HG03432 (cell line): ENCODE measurements at regions not wholly inside any gene's neighbourhood (a gene's known extent, or its start where the extent isn't known, plus 50 kb on each side); places are given as distances from the start of the nearest gene placed in this dataset.

ENCODE experiments used
- ATAC-seq: cut with Tn5 transposase; IDR thresholded peaks from one replicate; pipeline ENCODE4 v1.9.1; 2021; ENCODE audit warnings: mild to moderate bottlenecking, moderate library complexity; ENCODE audit not compliant: unreplicated experiment

- ATAC-seq = no peak
These were observed 168.5 kb upstream of the GAS1 start for GRCh38 chr9:87115785-87116184.

- no peak for ATAC-seq
These were observed 169.2 kb upstream of the GAS1 start for GRCh38 chr9:87116492-87116891.

DNA sequence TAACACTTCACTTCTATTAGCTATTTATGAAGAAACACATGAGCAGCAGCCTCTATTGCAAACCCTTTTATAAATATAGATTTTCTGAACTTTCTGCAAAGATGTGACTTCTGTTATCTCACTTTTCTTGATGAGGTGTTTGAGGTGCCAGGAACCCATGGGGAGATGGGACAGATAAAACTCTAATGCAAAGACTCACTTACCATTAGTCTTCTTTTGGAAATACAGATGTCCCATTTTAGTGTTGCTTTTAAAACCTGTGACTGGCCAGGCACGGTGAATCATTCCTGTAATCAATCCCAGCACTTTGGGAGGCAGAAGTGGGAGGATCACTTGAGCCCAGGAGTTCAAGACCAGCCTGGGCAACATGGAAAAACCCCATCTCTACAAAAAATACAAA is 171.3 kb upstream of the GAS1 start:
- no peak for ATAC-seq

DNA sequence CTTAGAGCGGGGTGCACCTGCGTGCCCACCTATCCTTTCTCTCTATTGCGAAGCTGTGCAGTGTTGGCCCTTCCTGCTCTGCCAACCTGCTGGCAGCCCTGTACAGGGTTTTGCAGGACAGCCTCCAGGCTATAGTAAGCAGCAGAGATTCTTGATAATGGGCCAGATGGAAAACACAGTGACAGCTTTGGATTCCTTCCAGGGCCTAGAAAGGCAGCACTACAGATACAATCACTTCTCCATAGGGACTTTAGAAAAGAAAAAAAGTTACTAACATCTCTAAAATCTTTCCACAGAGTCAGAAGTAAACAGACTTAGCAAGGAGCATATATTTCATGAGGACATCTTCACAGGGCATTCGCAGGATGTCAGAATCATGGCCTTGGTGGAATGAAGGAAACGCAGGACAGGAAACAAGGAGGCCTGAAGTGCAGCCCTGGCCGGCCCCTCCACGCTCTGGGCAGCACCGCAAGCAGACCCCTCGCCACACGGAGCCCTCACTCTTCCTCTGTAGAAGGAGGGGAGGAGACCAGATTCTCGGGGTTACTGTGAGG is 172.1 kb upstream of the GAS1 start:
- ATAC-seq = no peak

DNA sequence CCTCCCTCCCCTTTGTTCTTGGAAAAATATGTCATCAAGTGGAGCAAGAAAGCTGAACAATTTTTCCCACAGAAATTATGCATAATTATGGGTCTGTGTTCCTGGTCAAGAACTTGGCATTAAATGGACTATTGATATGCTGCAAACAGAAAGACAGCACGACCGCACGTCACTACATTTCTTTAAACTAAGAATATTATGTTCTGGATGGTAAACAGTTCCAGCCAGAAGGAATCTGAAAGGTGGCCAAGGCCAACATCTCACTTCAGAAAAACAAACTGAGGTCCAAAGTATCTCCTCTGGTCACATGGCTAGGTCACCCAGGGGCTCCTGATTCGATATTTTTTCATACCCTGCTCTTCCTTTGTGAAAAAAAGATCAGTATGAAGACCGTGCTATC is 173.3 kb upstream of the GAS1 start:
- no peak for ATAC-seq

DNA sequence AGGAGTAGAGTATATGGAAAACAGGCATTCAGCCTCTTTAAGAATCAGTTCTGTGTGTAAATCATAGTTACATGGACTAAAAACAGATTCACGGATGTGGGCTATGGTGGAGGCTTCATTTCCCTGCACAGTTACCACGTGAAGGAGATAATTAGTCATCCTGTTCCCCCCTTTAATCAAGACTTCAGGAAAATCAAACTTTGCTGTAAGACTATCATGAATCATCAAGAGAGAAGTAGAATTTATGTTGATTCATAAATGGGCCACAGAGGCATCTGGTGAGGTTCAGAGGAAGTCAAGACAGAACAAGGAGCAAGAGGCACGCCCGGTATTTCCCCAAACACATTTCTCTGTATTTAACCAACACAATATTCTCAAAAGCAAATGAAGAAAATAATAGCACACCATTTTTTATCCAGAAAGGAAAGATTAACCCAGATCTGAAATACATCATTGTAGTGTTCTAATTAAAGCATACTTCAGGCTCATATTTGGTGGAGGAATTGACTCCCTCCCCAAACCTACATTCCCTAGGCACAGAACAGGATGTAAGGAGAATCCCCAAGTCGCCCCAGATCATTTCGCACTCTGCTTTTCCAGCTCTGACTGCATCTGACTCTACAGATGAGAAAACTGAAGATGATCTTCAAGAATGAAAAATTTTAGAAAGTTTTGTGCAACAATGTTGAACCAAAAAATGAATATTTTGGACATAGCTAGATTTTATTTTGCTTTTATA is 175.8 kb upstream of the GAS1 start:
- no peak for ATAC-seq

- no peak for ATAC-seq
These were observed 176.5 kb upstream of the GAS1 start for GRCh38 chr9:87123830-87124229.

- no peak for ATAC-seq
These were observed 178.5 kb upstream of the GAS1 start for GRCh38 chr9:87125819-87126218.

GRCh38 chr9:87127543-87127942 is 180.2 kb upstream of the GAS1 start:
- ATAC-seq = no peak

DNA sequence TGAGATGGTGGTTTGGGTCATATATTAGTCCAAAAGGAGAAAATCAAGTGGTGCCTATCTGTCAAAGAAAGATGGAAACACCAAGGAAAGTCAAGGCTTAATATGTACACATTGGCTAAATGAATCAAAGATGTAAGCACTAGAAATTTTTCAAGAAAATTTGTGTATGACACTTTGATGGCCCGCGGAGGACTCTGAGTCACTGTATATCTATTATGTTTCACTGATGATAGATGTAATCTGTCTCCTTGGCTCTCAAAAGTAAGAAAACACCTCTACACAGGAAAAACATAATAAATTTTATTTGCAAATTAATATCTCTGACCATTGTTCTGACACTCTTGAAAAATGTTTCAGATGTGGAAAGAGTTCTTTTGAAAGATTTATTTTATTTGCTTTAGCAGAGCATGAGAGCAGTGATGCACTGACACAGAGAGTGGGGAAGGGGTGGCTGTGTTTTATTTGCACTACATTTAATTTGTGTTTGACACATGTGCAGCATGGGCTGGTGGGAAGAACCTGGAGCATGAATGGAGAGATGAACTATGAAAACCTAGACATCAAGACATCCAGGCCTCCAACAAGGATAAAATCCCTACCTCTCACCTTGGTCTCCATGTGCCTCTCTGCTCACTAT is 180.8 kb upstream of the GAS1 start:
- ATAC-seq = no peak

DNA sequence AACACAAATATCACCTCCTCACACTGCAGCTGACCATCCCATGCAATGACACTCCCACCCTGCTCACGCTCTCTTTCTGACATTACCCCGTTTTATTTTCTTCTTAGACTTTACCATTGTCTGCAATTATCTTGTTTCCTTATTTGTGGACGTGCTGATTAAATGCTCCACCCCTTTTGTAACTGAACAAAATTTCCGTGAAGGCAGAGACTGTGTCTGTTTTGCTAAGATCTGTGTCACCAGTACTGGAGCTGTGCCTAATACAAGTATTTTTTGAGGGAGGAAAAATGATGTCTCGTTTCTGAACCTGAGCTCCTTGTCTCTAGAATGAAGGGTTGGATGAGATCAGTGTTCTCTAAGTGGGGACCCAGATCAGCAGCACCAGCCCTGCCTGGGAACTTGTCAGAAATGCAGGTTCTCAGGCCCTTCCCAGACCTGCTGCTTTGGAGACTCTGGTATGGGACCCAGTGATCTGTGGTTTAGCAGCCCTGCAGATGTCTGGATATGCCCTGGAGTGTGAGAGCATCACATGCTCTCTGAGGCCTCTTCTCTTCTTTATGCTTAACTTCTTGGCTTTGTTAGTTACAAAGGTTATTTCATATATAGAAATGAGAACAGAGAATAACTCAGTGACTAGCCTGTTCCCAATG is 181.7 kb upstream of the GAS1 start:
- ATAC-seq = no peak

DNA sequence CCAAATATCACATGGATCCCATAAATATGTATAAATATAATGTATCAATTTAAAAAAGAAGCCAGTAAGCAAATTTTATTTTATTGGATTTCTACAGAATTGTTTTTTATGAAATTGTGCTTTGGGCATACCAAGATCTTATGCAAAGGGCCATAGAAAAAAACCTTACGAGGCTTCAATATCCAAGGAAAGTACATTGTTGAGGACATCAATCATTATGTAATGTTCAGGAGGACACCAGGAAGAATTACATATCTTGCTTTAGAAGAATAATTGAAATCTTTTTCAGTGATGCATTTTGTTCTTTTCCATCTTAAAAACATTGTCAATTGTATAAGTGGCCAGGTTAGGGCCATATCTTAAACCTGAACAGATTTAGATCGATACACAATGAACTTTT is 187.8 kb upstream of the GAS1 start:
- ATAC-seq = no peak

- ATAC-seq = no peak
These were observed 190.4 kb upstream of the GAS1 start for GRCh38 chr9:87137718-87138117.

DNA sequence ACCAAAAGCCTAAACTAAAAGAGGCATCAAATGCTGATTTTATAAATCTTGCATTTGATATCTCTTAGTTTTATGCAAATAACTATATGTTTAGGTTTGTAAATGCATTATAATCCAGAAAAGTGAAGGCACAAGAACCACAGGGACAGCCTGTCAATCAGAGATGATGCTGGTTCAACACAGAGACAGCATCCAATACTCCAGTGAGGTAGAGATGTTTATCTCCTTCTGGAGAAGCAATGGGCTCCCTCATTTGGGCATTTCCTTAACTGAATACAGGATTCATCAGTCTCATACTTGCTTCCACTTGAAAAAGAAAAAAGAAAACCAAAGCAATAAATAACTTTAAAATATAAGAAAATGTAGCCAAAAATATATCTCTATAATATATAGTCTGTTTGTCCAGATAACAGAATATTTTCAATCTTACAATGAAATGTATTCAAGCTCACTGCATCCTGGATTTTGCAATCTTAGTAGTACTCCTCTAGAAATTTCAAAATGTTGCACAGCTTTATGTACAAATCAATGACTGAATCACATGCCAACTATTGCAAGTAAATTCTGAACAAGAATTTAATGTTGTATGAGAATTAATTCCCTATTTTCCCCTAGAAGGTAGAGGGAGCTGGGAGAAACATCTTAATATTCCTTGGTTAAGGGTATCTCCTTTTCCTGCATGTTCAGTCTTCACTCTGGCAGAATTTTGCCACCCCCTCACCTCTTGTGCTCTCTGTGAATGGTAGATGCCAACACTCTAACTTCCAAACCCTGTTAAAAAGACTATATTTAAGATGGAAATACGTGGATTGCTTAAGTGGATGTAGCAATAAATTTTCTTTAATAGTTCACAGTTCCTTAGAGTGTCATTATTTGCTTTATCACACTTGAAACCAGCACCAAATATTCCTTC is 191.1 kb upstream of the GAS1 start:
- no peak for ATAC-seq

GRCh38 chr9:87139099-87139730 is 191.9 kb upstream of the GAS1 start:
- ATAC-seq = no peak

GRCh38 chr9:87140142-87140541 is 192.8 kb upstream of the GAS1 start:
- no peak for ATAC-seq

- ATAC-seq = no peak
These were observed 193.4 kb upstream of the GAS1 start for GRCh38 chr9:87140605-87141109.

DNA sequence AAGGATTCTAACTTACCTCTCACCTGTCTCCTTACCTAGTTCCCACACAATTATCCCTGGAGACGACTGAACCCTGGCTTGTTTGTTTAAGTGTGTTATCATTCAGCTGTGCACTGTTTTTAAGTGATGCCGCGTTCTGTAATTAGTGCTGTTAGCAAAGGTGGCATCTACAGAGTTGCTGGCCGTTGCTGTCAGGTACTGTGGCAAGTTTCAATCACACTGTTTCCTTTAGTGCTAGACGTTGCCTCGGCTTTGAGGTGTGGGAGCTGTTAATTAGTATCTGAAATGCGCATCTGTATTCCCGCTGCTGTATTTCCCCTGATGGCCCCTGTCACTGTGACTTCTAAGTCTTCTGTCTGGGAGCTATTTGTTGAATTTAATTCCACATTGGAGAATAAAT is 193.8 kb upstream of the GAS1 start:
- ATAC-seq = no peak

DNA sequence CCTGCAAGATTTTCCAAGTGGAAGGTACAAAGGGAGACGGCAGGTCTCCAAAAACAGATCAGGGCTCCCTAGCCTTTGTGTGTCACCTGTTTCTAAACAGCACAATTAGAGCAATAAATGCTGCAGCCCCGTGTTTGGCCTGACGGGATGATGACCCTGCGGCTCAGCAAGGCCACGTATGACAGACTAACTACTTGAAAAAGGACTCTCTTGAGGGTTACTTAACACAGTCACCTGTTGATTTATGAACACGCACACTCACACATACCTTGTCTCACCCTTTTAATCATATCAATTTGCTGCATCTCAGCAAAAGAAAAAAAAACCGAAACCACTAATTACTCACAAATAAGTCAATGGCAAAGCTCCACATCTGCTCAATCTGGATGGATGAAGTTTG is 199.6 kb upstream of the GAS1 start:
- no peak for ATAC-seq

DNA sequence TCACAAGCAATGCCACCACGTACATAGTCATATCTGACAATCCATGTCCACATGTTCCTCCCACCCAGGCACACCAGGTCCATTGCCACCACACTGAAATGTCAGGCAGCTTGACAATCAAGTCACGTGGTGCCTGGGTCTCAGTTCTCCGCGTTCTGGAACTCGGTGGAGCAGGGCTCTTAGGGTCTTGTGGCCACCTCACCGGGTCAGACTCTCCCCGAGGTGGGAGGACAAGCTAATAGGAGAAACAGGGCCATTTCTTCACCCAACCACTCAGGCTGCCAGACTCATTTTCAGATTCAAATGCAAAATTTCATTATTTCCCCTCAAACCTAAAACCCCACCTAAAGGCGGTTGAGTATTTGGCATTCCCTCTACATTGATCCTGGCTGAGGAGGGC is 200.5 kb upstream of the GAS1 start:
- no peak for ATAC-seq
